ENCODE measurements at regions not wholly inside any gene's neighbourhood (a gene's known extent, or its start where the extent isn't known, plus 50 kb on each side); places are given as distances from the start of the nearest gene placed in this dataset.
"Not testable (repeated sequence)": the region's sequence is repeated elsewhere in the genome, so short reads cannot be mapped to it uniquely, and the experiment has no call there.

DNA sequence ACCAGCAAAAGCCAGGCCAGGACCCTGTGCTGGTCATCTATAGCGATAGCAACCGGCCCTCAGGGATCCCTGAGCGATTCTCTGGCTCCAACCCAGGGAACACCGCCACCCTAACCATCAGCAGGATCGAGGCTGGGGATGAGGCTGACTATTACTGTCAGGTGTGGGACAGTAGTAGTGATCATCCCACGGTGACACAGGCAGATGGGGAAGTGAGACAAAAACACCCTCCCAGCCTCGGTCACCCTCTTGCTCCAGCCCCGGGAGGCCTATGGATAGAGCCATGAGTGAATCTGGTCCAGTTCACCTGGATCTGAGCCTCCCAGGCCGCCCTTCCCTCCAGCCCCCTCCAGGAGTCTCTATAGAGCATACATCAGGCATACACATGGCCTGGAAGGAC, 115.2 kb upstream of the IGLL5 start:
- Histone ChIP-seq H3K27ac (no peak overlapping the region), H3K4me1 (no peaks in the 10 kb centered on the region), H3K36me3 (replicated peaks in 1 of 2; ENCODE audit: insufficient read depth in 1 of 2, low read depth in 2 of 2) (no peaks in the 10 kb centered on the region), H3K4me3 (no peak overlapping the region), H3K27me3 (no peaks in the 10 kb centered on the region), H3K9me3 (no peaks in the 10 kb centered on the region)
- DNase-seq (no peak), ATAC-seq (no peak)
- intact Hi-C loops (cut with DNase I): no loop called here
- WGBS, 2 donors: 53 to 68% methylated on average over 4 to 9 of the region's 9 CpGs
- TF ChIP-seq, protein P1, sequence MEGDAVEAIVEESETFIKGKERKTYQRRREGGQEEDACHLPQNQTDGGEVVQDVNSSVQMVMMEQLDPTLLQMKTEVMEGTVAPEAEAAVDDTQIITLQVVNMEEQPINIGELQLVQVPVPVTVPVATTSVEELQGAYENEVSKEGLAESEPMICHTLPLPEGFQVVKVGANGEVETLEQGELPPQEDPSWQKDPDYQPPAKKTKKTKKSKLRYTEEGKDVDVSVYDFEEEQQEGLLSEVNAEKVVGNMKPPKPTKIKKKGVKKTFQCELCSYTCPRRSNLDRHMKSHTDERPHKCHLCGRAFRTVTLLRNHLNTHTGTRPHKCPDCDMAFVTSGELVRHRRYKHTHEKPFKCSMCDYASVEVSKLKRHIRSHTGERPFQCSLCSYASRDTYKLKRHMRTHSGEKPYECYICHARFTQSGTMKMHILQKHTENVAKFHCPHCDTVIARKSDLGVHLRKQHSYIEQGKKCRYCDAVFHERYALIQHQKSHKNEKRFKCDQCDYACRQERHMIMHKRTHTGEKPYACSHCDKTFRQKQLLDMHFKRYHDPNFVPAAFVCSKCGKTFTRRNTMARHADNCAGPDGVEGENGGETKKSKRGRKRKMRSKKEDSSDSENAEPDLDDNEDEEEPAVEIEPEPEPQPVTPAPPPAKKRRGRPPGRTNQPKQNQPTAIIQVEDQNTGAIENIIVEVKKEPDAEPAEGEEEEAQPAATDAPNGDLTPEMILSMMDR (IDR thresholded peaks at IDR 0.05): no peak
- TF ChIP-seq POLR2A (IDR thresholded peaks at IDR 0.05): no peak

DNA sequence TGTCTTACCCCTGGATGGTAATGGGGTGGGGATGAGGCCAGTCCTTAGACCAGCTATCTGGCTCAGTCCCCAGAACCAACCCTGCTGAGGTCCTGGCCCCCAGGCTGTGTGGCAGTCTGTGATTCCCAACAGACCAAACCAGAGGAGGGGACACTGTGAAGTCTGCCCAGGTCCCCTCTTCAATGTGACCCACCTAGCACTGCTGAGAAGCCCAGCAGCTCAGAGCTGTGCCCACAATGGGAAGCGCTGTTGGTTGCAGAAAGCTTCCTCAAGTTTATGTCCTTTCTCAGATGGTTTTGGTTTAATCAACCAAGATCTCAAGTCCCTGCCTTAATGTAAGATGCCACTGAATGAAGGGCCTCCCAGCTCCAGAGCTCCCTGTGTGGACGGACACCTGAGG, 114.7 kb upstream of the IGLL5 start:
- WGBS, 2 donors: 81 to 92% methylated on average over 2 of the region's 2 CpGs
- H3K9me3 ChIP-seq: no peaks in the 10 kb centered on the region
- TF ChIP-seq, protein P1 (IDR thresholded peaks at IDR 0.05): no peak
- no peak for TF ChIP-seq POLR2A (IDR thresholded peaks at IDR 0.05)
- H3K27ac ChIP-seq: no peak overlapping the region
- H3K36me3 ChIP-seq (replicated peaks in 1 of 2; ENCODE audit: insufficient read depth in 1 of 2, low read depth in 2 of 2): no peaks in the 10 kb centered on the region
- H3K4me1 ChIP-seq: no peaks in the 10 kb centered on the region
- H3K4me3 ChIP-seq: no peak overlapping the region
- no peaks in the 10 kb centered on the region for H3K27me3 ChIP-seq
- ATAC-seq (no peak), DNase-seq (no peak)
- intact Hi-C loops (cut with DNase I): no loop called here

DNA sequence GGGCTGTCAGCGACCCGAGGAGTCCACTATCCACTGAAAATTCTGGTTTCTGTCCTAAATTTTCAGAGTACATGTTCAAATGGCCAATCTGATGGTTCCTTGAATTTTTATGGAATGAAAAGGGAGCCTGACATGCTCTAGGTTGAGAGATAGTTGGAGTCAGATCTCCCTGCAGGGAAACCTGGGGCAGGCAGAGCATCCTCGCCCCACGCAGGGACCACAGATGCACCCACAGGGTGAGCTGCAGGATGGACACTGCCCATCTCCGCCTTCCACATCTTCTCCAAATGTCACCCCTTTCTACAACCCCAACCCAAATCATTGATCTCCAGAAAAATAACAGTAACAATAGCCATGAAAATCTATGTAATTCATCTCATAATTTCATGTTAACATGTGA, 114.2 kb upstream of the IGLL5 start:
- Histone ChIP-seq H3K9me3 (no peaks in the 10 kb centered on the region), H3K27me3 (no peaks in the 10 kb centered on the region), H3K4me1 (no peaks in the 10 kb centered on the region), H3K36me3 (replicated peaks in 1 of 2; ENCODE audit: insufficient read depth in 1 of 2, low read depth in 2 of 2) (no peaks in the 10 kb centered on the region), H3K4me3 (no peak overlapping the region), H3K27ac (no peak overlapping the region)
- ATAC-seq: no peak
- no peak for DNase-seq
- intact Hi-C loops (cut with DNase I): no loop called here
- WGBS, 2 donors: 89% methylated on average over 5 of the region's 5 CpGs
- TF ChIP-seq, protein P1 (IDR thresholded peaks at IDR 0.05): no peak
- no peak for TF ChIP-seq POLR2A (IDR thresholded peaks at IDR 0.05)

DNA sequence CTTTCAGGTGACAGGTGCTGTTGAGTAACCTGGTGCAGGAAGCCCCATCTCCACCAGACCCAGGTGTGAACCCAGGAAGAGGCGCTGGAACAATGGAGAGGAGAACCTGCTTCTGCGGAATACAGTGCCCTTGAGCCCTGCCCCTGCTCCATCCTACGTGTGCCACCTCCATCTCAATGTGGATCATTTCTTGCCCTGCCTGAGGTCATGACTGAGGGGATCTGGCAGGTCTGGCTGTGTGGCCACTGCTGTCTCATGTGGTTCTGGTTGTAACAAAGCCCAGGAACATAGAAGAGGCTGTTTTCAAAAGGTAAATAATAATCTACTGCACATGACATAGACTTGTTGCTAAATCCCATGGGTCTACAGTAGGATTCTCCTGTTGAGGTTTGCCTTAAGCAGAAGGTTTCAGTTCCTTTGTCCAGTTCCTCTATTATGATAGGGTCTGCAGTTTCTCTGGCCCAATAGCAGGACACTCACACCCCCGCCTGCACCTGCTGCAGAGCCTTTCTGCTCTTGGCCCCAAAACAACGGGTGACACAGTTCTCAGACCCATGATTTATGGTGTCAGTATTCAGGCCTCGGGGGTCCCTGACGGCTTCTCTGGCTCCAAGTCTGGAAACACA, 113.5 kb upstream of the IGLL5 start:
- DNase-seq: no peak
- no peak overlapping the region for H3K4me3 ChIP-seq
- no peak for ATAC-seq
- TF ChIP-seq POLR2A (IDR thresholded peaks at IDR 0.05): no peak
- TF ChIP-seq, protein P1 (IDR thresholded peaks at IDR 0.05): no peak
- intact Hi-C loops (cut with DNase I): no loop called here
- H3K9me3 ChIP-seq: no peaks in the 10 kb centered on the region
- 56 to 65% methylated on average over 7 of the region's 7 CpGs for WGBS, 2 donors
- no peak overlapping the region for H3K27ac ChIP-seq
- no peaks in the 10 kb centered on the region for H3K4me1 ChIP-seq
- H3K27me3 ChIP-seq: no peaks in the 10 kb centered on the region
- no peaks in the 10 kb centered on the region for H3K36me3 ChIP-seq (replicated peaks in 1 of 2; ENCODE audit: insufficient read depth in 1 of 2, low read depth in 2 of 2)

DNA sequence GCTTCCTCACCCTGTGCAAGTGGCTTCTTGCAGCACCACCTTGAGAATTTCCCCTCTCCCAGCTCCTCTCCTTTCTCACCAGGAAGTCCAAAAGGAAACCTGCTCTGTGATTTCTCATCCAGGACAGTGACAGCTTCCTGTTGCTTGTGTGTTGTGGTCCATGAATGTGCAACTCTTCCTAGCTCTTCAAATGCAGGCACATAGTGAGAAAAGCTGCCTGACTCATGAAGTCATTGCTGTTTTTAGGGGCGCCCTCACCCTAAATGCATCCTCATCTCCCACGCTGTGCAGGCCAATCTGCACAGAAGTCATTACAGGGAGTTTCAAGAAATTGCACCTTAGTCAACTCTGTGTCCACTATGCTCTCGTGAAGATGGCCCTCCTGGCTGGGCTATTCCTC, 112.9 kb upstream of the IGLL5 start:
- H3K36me3 ChIP-seq (replicated peaks in 1 of 2; ENCODE audit: insufficient read depth in 1 of 2, low read depth in 2 of 2); intact Hi-C loops (cut with DNase I); DNase-seq; H3K27me3 ChIP-seq; ATAC-seq; H3K4me3 ChIP-seq; H3K27ac ChIP-seq; H3K4me1 ChIP-seq; H3K9me3 ChIP-seq: not testable (repeated sequence)
- 67 to 68% methylated on average over 3 of the region's 3 CpGs for WGBS, 2 donors
